PC-9 (cell line): ENCODE measurements at regions not wholly inside any gene's neighbourhood (a gene's known extent, or its start where the extent isn't known, plus 50 kb on each side); places are given as distances from the start of the nearest gene placed in this dataset.

Source experiments
- BruUV-seq: library from RNA; stranded (reverse); fragments of 400-500 nt; replicated peaks from 2 replicates; lab custom pipeline; 2021; lab: Mats Ljungman, UMichigan
- CTCF ChIA-PET: fragments of 300-600 bp; sonication (Branson Sonifier 250); formaldehyde crosslinking; loops from one replicate; lab custom pipeline; 2022; ENCODE audit warnings: antibody characterized with exemption; lab: Charles Lee
- POLR2A ChIA-PET: fragments of 300-600 bp; sonication (Branson Sonifier 250); formaldehyde crosslinking; loops from one replicate; lab custom pipeline; 2022; ENCODE audit warnings: antibody characterized with exemption; ENCODE audit not compliant: unreplicated experiment; lab: Charles Lee
- DNase-seq, 2 experiments: peaks; one replicate each; pipeline versions ENCODE4 v3.0.0 to v3.0.0-alpha.2; 2015 to 2022; ENCODE audit warnings: mixed read lengths in 1 of 2
- H2AFZ ChIP-seq: fragments of 200-600 bp; sonication (generic); 2 replicates; pipeline ENCODE4 v1.8.1; 2017; ENCODE audit warnings: antibody characterized with exemption
- H3F3A ChIP-seq: fragments of 200-600 bp; sonication (generic); 2 replicates; pipeline ENCODE4 v1.8.1; 2017; ENCODE audit warnings: antibody characterized with exemption, mild to moderate bottlenecking, low read depth; ENCODE audit not compliant: insufficient read depth
- H3K27ac ChIP-seq: fragments of 200-600 bp; sonication (generic); 2 replicates; pipeline ENCODE4 v1.6.1; 2016; ENCODE audit warnings: mixed run types
- H3K27me3 ChIP-seq: fragments of 200-600 bp; sonication (generic); 2 replicates; pipeline ENCODE4 v1.6.1; 2016; ENCODE audit warnings: low read depth, mixed run types; ENCODE audit not compliant: insufficient read depth
- H3K36me3 ChIP-seq: fragments of 200-600 bp; sonication (generic); 2 replicates; pipeline ENCODE4 v1.6.1; 2016; ENCODE audit warnings: low read depth, mixed run types
- H3K4me1 ChIP-seq: fragments of 200-600 bp; sonication (generic); replicated peaks from 2 replicates; pipeline ENCODE4 v1.6.1; 2016; ENCODE audit warnings: mixed run types; ENCODE audit not compliant: insufficient read depth
- H3K4me2 ChIP-seq: fragments of 200-600 bp; sonication (generic); 2 replicates; pipeline ENCODE4 v1.6.1; 2017; ENCODE audit warnings: mixed run types
- H3K4me3 ChIP-seq: fragments of 200-600 bp; sonication (generic); 2 replicates; pipeline ENCODE4 v1.6.1; 2016; ENCODE audit warnings: mixed run types
- H3K79me2 ChIP-seq: fragments of 200-600 bp; sonication (generic); 2 replicates; pipeline ENCODE4 v1.6.1; 2017; ENCODE audit warnings: low read depth, mixed run types
- H3K9me2 ChIP-seq: fragments of 200-600 bp; sonication (generic); 2 replicates; pipeline ENCODE4 v1.8.1; 2017; ENCODE audit warnings: mild to moderate bottlenecking; ENCODE audit not compliant: insufficient read depth
- H3K9me3 ChIP-seq: fragments of 200-600 bp; sonication (generic); 2 replicates; pipeline ENCODE4 v1.8.1; 2016; ENCODE audit warnings: low read depth; ENCODE audit not compliant: insufficient read depth
- H4K20me1 ChIP-seq: fragments of 200-600 bp; sonication (generic); 2 replicates; pipeline ENCODE4 v1.8.1; 2017; ENCODE audit not compliant: insufficient read depth
- EZH2 ChIP-seq: fragments of 200-600 bp; sonication (generic); IDR thresholded peaks from 2 replicates; pipeline ENCODE4 v1.8.0; 2017; ENCODE audit warnings: antibody characterized with exemption, low read depth
- intact Hi-C: fragments of 100-400 bp; cut with micrococcal nuclease; formaldehyde crosslinking; loops from one replicate; pipeline ENCODE4 v1.10.0; 2022; ENCODE audit not compliant: unreplicated experiment
- TF ChIP-seq, protein P1 (sequence below): fragments of 200-600 bp; sonication (generic); conservative IDR thresholded peaks from 2 replicates; pipeline ENCODE4 v1.6.1; 2017; ENCODE audit warnings: mixed run types, antibody characterized with exemption, mild to moderate bottlenecking, moderate library complexity

- H3K9me3 ChIP-seq, result no peaks in the 10 kb centered on the region
- H3K79me2 ChIP-seq, result no peaks in the 10 kb centered on the region
- no peak overlapping the region for H3K27ac ChIP-seq
- H2AFZ ChIP-seq, result no peak overlapping the region
- no peaks in the 10 kb centered on the region for H3K9me2 ChIP-seq
- H3F3A ChIP-seq, result peaks cover 17% of the 10 kb centered on the region
- peaks cover 25% of the 10 kb centered on the region for H3K4me1 ChIP-seq
- BruUV-seq, result no TSS peak
- no peak for DNase-seq
- no peak overlapping the region for H3K4me3 ChIP-seq
- TF ChIP-seq, protein P1, sequence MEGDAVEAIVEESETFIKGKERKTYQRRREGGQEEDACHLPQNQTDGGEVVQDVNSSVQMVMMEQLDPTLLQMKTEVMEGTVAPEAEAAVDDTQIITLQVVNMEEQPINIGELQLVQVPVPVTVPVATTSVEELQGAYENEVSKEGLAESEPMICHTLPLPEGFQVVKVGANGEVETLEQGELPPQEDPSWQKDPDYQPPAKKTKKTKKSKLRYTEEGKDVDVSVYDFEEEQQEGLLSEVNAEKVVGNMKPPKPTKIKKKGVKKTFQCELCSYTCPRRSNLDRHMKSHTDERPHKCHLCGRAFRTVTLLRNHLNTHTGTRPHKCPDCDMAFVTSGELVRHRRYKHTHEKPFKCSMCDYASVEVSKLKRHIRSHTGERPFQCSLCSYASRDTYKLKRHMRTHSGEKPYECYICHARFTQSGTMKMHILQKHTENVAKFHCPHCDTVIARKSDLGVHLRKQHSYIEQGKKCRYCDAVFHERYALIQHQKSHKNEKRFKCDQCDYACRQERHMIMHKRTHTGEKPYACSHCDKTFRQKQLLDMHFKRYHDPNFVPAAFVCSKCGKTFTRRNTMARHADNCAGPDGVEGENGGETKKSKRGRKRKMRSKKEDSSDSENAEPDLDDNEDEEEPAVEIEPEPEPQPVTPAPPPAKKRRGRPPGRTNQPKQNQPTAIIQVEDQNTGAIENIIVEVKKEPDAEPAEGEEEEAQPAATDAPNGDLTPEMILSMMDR, result no peak
- no peak for TF ChIP-seq EZH2
- no peaks in the 10 kb centered on the region for H3K36me3 ChIP-seq
- intact Hi-C loops, result no loop called here
- H4K20me1 ChIP-seq, result no peaks in the 10 kb centered on the region
- no peaks in the 10 kb centered on the region for H3K27me3 ChIP-seq
- ChIA-PET CTCF (no interaction called here), POLR2A (no interaction called here)
- H3K4me2 ChIP-seq, result no peak overlapping the region
These were observed 124.5 kb upstream of the ARHGAP5 start for GRCh38 chr14:31952573-31952972.

DNA sequence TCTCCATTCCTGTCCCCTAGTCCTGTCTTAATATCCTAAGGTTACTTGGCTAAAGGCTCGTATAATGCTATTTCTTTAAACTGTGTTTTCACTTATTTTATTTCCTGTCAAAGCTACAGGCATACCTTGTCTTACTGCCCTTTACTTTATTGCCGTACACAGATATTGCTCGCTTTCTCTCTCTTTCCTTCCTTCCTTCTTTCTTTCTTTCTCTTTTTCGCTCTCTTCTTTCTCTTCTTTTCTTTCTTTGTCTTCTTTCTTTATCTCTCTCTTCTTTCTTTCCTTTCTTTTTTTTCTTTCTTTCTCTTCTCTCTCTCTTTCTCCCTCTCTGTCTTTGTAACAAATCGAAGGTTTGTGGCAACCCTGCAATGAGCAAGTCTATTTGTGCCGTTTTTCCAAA, 123.9 kb upstream of the ARHGAP5 start:
- intact Hi-C loops, result no loop called here
- no peak overlapping the region for H2AFZ ChIP-seq
- no peak for TF ChIP-seq EZH2
- TF ChIP-seq, protein P1, result no peak
- no peaks in the 10 kb centered on the region for H3K27me3 ChIP-seq
- H3K4me2 ChIP-seq, result no peak overlapping the region
- no peak overlapping the region for H3K4me3 ChIP-seq
- H3F3A ChIP-seq, result peaks cover 17% of the 10 kb centered on the region
- H4K20me1 ChIP-seq, result no peaks in the 10 kb centered on the region
- no peak for DNase-seq
- H3K27ac ChIP-seq, result no peak overlapping the region
- H3K4me1 ChIP-seq, result peaks cover 25% of the 10 kb centered on the region
- no TSS peak for BruUV-seq
- no peaks in the 10 kb centered on the region for H3K36me3 ChIP-seq
- CTCF ChIA-PET, result no interaction called here
- no peaks in the 10 kb centered on the region for H3K79me2 ChIP-seq
- no peaks in the 10 kb centered on the region for H3K9me2 ChIP-seq
- no peaks in the 10 kb centered on the region for H3K9me3 ChIP-seq
- POLR2A ChIA-PET, result no interaction called here

DNA sequence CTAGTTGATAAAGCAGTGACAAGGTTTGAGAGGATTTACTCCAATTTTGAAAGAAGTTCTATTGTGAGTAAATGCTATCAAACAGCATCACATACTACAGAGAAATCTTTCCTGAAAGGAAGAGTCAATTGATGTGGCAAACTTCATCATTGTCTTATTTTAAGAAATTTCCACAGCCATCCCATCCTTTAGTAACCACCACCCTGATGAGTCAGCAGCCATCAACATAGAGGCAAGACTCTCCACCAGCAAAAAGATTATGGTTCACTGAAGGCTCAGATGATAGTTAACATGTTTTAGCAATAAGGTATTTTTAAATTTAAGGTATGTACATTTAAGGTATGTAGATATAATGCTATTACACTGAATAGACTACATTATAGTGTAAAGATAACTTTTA, 122.1 kb upstream of the ARHGAP5 start:
- H2AFZ ChIP-seq, result no peak overlapping the region
- BruUV-seq, result no TSS peak
- DNase-seq, result no peak
- no peak overlapping the region for H3K4me2 ChIP-seq
- ChIA-PET CTCF (no interaction called here), POLR2A (no interaction called here)
- no peak for TF ChIP-seq EZH2
- TF ChIP-seq, protein P1, result no peak
- H3K4me1 ChIP-seq, result peaks cover 13% of the 10 kb centered on the region
- peaks cover 5% of the 10 kb centered on the region for H3F3A ChIP-seq
- no peak overlapping the region for H3K27ac ChIP-seq
- H4K20me1 ChIP-seq, result no peaks in the 10 kb centered on the region
- no peaks in the 10 kb centered on the region for H3K9me3 ChIP-seq
- intact Hi-C loops, result no loop called here
- H3K27me3 ChIP-seq, result no peaks in the 10 kb centered on the region
- H3K4me3 ChIP-seq, result no peak overlapping the region
- no peaks in the 10 kb centered on the region for H3K36me3 ChIP-seq
- no peaks in the 10 kb centered on the region for H3K79me2 ChIP-seq
- no peaks in the 10 kb centered on the region for H3K9me2 ChIP-seq
